ENCODE measurements at regions not wholly inside any gene's neighbourhood (a gene's known extent, or its start where the extent isn't known, plus 50 kb on each side); places are given as distances from the start of the nearest gene placed in this dataset.

- TF ChIP-seq SUZ12 (IDR thresholded peaks at IDR 0.05; ENCODE audit: extremely low read depth, insufficient read depth, insufficient read length) (no peak), YY1 (IDR thresholded peaks at IDR 0.05; ENCODE audit: insufficient read depth, insufficient read length) (no peak)
Observed at GRCh38 chr3:45306406-45307008, 80.4 kb upstream of the TMEM158 start.

Data from NT2/D1 (cell line).